Mesothelial cell of epicardium (in vitro differentiated cells): ENCODE measurements at regions not wholly inside any gene's neighbourhood (a gene's known extent, or its start where the extent isn't known, plus 50 kb on each side); places are given as distances from the start of the nearest gene placed in this dataset.

Source experiments
- DNase-seq, 2 experiments: peaks; one replicate each; pipeline ENCODE4 v3.0.0; 2021; ENCODE audit warnings: low spot score in 2 of 2; ENCODE audit not compliant: unreplicated experiment in 2 of 2
- H3K27ac Mint-ChIP-seq: 2 replicates; pipeline ENCODE4 v1.8.0; 2021; ENCODE audit warnings: mixed read lengths
- H3K27me3 Mint-ChIP-seq: 2 replicates; pipeline ENCODE4 v1.8.0; 2021; ENCODE audit warnings: low read depth, mixed read lengths
- H3K36me3 Mint-ChIP-seq: 2 replicates; pipeline ENCODE4 v1.8.0; 2021; ENCODE audit warnings: mixed read lengths
- H3K4me1 Mint-ChIP-seq: 2 replicates; pipeline ENCODE4 v1.8.0; 2021; ENCODE audit warnings: mixed read lengths
- H3K4me3 Mint-ChIP-seq: 2 replicates; pipeline ENCODE4 v1.8.0; 2021; ENCODE audit warnings: mild to moderate bottlenecking, moderate library complexity, mixed read lengths
- H3K9me3 Mint-ChIP-seq: 2 replicates; pipeline ENCODE4 v1.8.0; 2021; ENCODE audit warnings: mixed read lengths
- CTCF ChIP-seq: fragments of 200-600 bp; sonication (generic); IDR thresholded peaks from one replicate; pipeline ENCODE4 v1.5.0; 2021; ENCODE audit warnings: antibody characterized with exemption; ENCODE audit not compliant: unreplicated experiment

DNA sequence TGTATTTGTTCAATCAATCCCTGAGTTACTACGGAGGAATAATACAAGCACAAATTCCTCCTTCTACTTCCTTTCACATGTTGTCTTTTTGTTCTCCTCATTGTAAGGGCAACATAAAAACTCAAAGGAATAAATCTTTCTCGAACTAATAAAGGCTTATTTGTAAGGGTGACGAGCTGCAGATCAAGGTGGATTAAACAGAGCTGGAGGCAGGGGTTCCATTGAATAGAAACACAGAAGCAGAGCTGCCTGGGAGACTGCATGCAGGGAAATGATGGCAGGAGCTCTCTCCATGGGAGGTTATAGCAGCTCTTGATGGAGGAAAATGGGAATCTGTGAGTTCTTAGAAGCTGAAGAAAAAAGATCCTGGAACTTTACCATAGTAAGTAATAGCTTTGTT, 160.2 kb downstream of the CYYR1 start:
- no peak overlapping the region for H3K27ac Mint-ChIP-seq
- DNase-seq, result no peak
- H3K27me3 Mint-ChIP-seq, result no peaks in the 10 kb centered on the region
- TF ChIP-seq CTCF, result no peak
- H3K4me1 Mint-ChIP-seq, result peaks cover 37% of the 10 kb centered on the region
- no peaks in the 10 kb centered on the region for H3K9me3 Mint-ChIP-seq
- no peaks in the 10 kb centered on the region for H3K36me3 Mint-ChIP-seq
- H3K4me3 Mint-ChIP-seq, result no peak overlapping the region

DNA sequence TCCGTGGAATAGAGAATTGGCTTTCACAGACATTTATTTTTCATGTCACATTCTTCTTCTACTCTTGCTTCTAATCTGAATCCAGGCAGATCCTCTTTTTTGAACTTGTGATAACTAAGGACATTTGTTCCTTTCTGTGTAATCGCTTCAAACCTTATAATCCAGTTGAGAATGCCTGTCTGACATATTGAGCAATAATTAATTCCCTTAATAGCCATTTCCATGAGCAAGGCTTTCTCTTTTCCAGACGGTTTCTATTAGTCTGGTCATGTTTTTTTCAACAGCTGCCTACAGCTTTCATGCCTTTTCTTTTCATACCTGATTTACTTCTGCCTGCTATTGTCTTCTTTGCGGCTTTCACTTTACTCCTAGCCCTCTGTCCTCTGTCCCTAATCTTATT, 163.4 kb downstream of the CYYR1 start:
- H3K4me1 Mint-ChIP-seq, result peaks cover 59% of the 10 kb centered on the region
- no peak for DNase-seq
- no peaks in the 10 kb centered on the region for H3K9me3 Mint-ChIP-seq
- H3K27ac Mint-ChIP-seq, result peak overlapping the region; percentile 90
- no peak for TF ChIP-seq CTCF
- H3K36me3 Mint-ChIP-seq, result no peaks in the 10 kb centered on the region
- no peaks in the 10 kb centered on the region for H3K27me3 Mint-ChIP-seq
- H3K4me3 Mint-ChIP-seq, result no peak overlapping the region

DNA sequence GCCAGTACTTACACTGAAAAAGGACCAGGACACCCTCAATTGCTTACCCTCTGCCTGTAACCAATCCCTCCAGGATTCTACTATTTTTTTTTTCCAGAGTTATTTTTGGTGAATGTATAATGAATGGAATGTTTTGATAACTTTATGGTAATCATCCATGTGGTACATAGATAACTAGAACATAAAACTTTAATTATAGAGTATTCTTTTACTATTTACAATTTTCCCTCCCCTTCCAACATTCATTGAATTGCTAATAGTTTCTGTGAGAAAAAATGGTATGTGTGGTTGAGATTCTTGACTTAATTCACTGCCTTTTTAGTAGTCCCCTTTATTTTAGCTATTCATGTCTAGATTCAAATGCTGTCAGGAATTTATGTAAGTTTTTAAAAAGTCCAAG, 164.6 kb downstream of the CYYR1 start:
- TF ChIP-seq CTCF, result no peak
- no peak for DNase-seq
- peaks cover 71% of the 10 kb centered on the region for H3K4me1 Mint-ChIP-seq
- H3K27me3 Mint-ChIP-seq, result no peaks in the 10 kb centered on the region
- no peaks in the 10 kb centered on the region for H3K36me3 Mint-ChIP-seq
- peak overlapping the region; percentile 77 for H3K27ac Mint-ChIP-seq
- no peaks in the 10 kb centered on the region for H3K9me3 Mint-ChIP-seq
- H3K4me3 Mint-ChIP-seq, result no peak overlapping the region

- no peak for TF ChIP-seq CTCF
- Mint-ChIP-seq H3K36me3 (no peaks in the 10 kb centered on the region), H3K4me1 (peaks cover 76% of the 10 kb centered on the region), H3K9me3 (no peaks in the 10 kb centered on the region), H3K27me3 (no peaks in the 10 kb centered on the region), H3K4me3 (peak overlapping the region; percentile 18), H3K27ac (peak overlapping the region; percentile 83)
- no peak for DNase-seq
Observed at GRCh38 chr21:26406526-26406925, 166.6 kb downstream of the CYYR1 start.

DNA sequence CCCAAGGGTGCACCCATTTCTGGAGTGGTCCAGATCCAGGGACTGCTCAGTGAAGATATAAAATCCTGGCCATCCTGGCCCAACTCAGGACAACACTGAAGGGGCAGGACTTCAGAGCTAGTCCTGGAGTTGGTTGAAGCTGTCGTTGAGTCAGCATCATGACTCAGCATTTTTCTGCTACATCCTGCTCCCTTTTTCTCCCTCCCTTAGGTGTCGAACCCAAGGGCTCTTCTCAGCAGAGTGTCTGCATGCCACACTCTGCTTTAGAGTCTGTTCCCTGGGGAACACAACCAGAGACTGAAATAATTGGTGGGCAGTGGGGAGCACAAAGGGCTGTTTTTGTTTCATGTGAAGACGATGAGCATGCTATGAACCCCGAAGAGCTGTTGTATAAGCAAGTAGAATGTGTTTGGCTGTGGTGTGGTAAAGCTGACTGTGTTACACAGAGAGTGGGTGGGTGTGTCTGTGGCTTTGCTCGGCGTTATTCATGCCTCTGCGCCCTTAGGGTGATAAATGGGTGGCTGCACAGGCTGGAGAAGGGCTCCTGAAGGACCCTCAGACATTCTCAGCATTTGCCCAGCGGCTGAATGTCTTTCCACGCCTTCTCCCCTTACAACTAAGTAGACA, 167.2 kb downstream of the CYYR1 start:
- peak overlapping the region; percentile 18 for H3K4me3 Mint-ChIP-seq
- peaks cover 2% of the 10 kb centered on the region for H3K9me3 Mint-ChIP-seq
- peak overlapping the region; percentile 83 for H3K27ac Mint-ChIP-seq
- TF ChIP-seq CTCF, result no peak
- DNase-seq, result peak in 1 of 2 experiments; percentile 42
- no peaks in the 10 kb centered on the region for H3K36me3 Mint-ChIP-seq
- no peaks in the 10 kb centered on the region for H3K27me3 Mint-ChIP-seq
- peaks cover 72% of the 10 kb centered on the region for H3K4me1 Mint-ChIP-seq

DNA sequence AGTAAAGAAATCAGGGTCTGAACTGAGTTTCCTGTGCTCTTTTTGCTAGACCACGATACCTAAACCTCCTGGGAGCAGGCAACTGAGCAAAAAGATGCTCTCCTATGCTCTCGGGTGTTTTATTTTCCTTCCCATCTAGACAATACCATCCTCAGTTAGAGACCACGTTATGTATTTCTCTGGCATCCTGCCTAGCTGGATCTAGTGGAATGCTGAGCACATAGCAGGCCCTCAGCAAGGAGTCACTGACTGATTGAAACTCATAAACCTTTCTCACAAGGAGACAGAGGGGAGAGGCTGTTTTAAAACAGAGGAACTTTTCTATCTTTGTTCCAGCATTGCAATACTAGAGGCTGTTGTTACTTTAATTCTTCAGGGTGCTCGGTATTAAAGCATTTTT, 168.0 kb downstream of the CYYR1 start:
- Mint-ChIP-seq H3K4me3 (peak overlapping the region; percentile 5), H3K36me3 (no peaks in the 10 kb centered on the region), H3K4me1 (peaks cover 64% of the 10 kb centered on the region)

More for the DNA sequence above, 168.0 kb downstream of the CYYR1 start:
- no peak for DNase-seq
- Mint-ChIP-seq H3K27ac (peak overlapping the region; percentile 83), H3K9me3 (peaks cover 8% of the 10 kb centered on the region), H3K27me3 (no peaks in the 10 kb centered on the region)
- no peak for TF ChIP-seq CTCF
